ENCODE measurements at regions not wholly inside any gene's neighbourhood (a gene's known extent, or its start where the extent isn't known, plus 50 kb on each side); places are given as distances from the start of the nearest gene placed in this dataset.
A peak's percentile ranks its signal among the peaks of the same experiment; 100 is the strongest.

GRCh38 chr12:4969405-4969804 is 59.7 kb downstream of the KCNA1 start:
- no peak for DNase-seq

DNA sequence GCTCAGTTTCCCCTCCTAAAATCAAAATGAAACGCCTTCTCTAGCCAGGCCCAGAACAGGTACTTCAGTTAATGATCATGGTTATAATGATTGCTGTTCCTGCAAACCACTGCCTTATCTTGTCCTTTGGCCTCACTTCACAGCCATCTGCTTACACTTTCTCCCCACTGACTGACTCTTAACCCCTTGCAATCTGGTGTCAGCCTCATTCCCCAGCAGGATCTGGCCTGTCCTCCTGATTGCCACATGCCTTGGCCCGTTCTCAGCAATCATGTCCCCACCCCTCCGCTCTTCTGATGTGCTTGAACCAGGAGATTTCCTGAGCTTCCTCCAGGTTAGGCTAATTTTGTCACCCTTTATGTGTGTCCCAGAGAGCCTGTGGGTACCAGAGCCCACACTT is 64.5 kb downstream of the KCNA1 start:
- DNase-seq = no peak

DNA sequence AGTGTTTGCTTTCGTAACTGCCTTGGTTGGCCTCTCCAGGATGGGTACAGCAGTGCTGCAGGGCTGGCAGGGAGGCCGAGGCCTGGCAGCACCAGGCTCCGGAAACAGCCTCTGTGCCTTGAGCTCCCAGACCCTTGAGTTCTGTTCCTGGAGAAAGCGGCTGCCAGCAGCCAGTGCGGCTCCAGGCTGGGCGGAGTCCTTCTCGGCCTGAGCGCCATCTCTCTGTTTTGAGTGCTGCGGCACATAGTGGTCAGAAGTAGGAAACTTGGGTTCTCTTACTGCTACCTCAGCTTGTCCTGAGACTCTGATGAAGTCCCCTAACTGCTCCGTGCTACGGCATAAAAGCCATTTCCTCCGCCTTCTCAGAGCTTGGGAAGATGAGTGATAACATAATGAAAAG is 65.9 kb downstream of the KCNA1 start:
- DNase-seq = no peak

DNA sequence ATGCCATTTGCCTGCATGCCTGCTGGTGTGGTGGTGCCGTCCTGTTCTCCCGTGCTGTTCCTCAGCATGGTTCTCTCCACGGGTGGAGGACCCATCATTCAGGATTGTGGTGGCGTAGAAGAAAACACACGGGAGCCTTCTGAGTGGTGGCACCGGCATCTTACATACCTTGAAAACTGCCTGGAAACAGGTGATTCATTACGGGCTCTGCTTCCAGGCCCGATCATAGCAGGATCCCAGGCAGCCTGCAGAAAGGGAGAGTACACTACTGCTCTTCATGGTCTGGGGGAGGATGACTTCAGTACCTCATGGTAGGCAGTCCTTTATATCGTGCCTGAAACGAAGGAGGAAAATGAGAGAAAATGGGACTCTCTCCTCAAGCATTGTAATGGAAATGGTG is 66.6 kb upstream of the KCNA5 start:
- DNase-seq = no peak

GRCh38 chr12:4978737-4979136 is 64.9 kb upstream of the KCNA5 start:
- peak; percentile 39 for DNase-seq

GRCh38 chr12:4979737-4980136 is 63.9 kb upstream of the KCNA5 start:
- no peak for DNase-seq

DNA sequence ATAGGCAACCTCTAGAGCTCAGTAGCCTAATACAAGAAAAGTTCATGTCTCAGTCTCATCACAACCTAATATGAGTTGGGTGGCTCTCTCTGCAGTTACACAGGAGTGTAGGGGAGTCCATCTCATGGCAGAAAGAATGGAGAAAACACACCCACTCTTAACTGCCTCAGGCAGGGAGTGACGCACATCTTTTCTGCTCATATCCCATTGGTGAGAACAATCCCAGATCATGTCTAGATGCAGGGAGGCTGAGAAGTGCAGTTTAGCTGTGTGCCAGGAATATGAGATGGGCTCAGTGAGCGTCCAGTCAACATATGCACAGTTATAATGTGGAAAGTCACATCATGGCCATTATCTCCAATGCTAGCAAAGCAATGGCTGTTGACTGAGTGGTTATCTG is 59.3 kb upstream of the KCNA5 start:
- no peak for DNase-seq

- DNase-seq = peak; percentile 49
Observed at GRCh38 chr12:4984971-4985370, 58.7 kb upstream of the KCNA5 start.

DNA sequence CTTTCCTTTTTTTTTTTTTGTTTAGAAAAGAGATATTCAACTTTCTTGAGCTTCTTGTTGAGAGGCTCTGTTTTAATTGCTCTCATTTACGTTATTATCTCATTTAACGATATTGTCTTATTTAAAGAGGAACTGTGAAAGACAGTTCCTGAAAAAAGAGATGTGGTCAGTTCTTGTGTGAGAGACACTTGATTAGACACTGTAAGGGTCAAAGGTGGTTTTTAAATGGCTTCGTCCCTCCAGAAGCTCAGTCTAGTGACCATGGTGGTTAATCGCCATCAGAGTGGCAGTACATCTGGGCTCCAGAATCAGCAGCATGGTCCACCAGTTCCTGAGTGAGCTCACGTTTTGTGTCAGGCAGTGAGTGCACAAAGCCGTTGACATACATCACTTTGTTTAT is 57.9 kb upstream of the KCNA5 start:
- no peak for DNase-seq

DNA sequence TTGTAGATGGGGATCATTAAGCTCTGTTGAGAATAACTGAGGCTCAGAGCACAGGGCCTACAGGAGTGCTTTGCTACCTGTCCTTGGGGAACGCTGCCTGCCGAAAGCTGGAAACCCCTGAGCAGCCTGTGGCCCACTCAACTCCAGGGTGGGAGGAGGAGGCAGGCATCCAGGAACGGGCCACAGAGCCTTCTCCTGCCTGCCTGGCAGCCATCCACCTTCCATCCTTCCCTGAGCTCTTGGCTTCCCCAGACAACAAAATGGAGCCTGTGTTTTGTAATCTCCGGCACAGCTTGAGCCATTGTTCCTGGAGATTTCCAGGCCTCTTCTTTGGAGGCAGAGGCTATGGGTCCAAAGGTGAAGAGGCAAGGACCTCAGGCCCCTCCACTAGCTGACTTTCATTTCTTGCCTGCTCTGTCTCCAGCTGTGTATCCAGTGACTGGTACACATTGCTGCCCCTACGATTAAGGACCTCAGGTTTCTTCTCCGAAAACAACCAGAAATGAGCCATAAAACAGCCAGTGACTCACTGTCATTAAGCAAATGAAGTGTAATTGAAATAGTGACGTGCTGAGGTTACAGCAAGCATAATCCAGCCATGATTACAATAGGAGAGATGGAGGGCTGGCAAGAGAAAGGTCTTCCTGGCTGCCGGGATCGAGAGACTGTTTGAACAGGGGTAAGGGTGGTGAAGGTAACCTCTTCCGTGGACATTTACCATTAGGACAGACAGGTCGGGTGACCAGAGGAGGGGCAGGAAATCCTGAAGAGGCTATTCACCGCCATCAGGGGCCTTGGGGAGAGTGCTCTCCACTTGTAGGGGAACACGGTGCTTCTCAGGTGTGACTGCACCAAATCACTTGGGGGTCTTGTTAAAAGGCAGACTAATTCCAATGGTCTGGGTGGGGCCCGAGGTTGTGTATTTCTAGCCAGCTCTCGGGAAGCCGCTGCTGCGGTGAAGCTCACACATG is 56.3 kb upstream of the KCNA5 start:
- no peak for DNase-seq

GRCh38 chr12:4991373-4991772 is 52.3 kb upstream of the KCNA5 start:
- no peak for DNase-seq

DNA sequence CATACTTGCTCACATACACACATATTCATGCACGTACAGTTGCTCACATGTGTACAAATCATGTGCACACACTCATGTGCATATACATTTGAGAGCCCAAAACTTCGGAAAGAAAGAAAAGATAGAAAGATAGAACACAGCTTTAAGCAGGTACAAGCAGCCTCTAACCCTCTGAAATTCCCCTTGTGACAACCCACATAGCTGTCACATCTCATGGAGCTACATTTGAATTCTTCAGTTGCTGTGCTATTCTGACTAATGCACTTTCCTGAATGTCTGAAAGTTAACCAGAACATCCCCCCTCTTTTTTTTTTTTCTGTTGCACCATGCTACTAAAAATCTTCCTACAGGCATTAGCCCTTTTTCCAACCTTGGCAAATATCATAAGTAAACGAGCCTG is 51.9 kb upstream of the KCNA5 start:
- no peak for DNase-seq

- DNase-seq = no peak
Observed at GRCh38 chr12:4992871-4993270, 50.8 kb upstream of the KCNA5 start.

Measured in NCI-H1105 (cell line).